ENCODE measurements at regions not wholly inside any gene's neighbourhood (a gene's known extent, or its start where the extent isn't known, plus 50 kb on each side); places are given as distances from the start of the nearest gene placed in this dataset.
"Not testable (repeated sequence)": the region's sequence is repeated elsewhere in the genome, so short reads cannot be mapped to it uniquely, and the experiment has no call there.

DNA sequence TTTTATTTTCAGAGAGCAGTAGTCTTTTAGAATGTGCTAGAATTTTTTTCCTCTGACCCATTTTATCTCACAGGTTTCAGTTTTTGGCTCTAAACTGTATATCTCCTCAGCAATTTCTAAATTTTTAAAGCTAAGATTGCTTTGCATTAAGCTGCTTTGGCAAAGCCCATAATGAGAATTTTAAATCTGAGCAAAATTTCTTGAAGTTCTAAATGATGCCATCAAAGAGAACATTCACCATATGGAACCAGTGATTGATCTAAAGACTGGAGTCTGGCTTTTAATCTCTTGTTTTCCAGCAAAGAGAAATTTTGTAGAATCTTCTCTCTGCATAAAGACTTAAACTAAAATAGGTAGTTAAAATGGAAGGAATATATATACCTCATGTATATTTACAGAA is 313.6 kb downstream of the TBC1D32 start:
- DNase-seq = no peak

DNA sequence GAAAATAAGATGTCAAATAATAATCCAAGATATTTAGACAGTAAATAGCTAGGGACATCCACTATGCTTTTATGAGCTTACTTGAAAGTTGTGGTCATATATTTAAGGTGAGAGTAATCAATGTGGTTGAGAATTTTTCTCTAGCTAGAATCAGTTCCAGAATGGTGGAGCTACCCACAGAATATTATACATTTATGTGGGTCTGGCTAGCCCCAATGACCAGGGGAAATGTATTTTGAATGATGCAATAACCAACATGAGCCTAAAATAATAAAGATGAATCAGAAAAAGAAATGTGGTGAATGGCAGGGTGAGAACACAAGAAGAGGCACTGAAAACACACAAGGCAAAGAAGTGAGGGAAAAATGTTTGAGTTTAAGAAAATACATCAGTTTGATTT is 325.7 kb downstream of the TBC1D32 start:
- DNase-seq = no peak

DNA sequence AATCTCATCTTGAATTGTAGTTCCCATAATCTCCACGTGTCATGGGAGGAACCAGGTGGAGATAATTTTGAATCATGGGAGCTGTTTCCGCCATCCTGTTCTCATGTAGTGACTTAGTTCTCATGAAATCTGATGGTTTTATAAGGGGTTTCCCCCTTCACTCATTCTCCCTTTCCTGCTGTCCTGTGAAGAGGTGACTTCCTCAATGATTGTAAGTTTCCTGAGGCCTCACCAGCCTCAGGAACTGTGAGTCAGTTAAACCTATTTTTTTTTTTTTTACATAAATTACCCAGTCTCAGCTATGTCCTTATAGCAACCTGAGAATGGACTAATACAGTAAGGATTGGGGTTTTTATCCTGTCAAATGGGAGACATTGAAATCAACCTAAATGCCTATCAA is 328.3 kb downstream of the TBC1D32 start:
- no peak for DNase-seq

- DNase-seq = no peak
These were observed 333.9 kb downstream of the TBC1D32 start for GRCh38 chr6:121000381-121000780.

DNA sequence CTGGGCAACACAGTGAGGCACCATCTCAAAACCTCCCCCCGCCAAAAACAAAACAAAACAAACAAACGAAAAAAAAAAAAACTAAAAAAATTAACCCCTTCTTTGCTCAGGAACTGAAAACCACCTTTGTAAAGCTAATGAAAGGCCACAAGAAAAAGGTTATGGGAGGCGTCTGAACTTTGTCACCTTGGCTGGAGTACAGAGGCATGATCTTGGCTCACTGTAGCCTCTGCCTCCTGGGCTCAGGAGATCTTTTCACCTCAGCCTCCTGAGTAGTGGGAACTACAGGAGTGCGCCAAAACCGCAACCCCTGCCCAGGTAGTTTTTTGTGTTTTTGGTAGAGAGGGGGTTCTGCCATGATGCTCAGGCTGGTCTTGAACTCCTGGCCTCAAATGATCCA is 337.9 kb downstream of the TBC1D32 start:
- DNase-seq = no peak

DNA sequence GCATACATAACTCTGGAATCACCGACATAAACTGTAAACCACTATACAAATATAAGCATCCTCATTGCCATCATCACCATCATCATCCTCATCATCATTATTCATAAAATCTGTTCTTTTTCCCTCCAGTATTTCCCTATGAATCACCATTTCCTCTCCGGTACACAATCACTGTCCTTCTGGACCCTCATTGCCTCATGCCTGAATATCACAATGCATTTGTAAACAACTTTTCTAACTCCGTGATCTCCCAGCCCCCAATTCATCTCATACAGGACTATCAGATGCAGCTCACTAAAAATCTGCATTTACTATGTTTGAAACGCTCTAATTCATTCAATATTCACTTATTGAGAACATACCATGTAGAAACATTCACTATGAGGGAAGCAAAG is 339.7 kb downstream of the TBC1D32 start:
- DNase-seq = no peak

GRCh38 chr6:120993929-120994572 is 340.2 kb downstream of the TBC1D32 start:
- no peak for DNase-seq

DNA sequence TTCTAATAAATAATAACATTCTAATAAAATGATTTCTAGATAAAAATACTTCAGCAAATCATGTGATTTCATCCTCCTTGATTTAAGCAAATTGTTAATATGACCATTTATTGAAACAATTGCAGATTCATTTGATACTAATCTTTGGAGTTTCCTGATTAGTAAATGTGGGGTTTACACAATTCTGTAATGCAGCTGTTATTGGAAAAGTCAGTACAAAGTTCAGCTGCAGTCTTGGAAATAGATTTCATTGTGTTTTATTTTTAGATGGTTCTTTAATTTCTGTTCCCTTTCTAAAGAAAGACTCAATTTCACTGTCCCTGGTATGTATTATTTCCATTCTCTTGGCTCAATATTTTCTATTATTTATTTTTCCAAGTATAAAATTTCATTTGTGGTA is 342.0 kb downstream of the TBC1D32 start:
- no peak for DNase-seq

GRCh38 chr6:120990866-120991265 is 343.4 kb downstream of the TBC1D32 start:
- DNase-seq = no peak

- no peak for DNase-seq
These were observed 352.4 kb downstream of the TBC1D32 start for GRCh38 chr6:120981835-120982234.

GRCh38 chr6:120966321-120966720 is 368.0 kb downstream of the TBC1D32 start:
- DNase-seq = no peak

DNA sequence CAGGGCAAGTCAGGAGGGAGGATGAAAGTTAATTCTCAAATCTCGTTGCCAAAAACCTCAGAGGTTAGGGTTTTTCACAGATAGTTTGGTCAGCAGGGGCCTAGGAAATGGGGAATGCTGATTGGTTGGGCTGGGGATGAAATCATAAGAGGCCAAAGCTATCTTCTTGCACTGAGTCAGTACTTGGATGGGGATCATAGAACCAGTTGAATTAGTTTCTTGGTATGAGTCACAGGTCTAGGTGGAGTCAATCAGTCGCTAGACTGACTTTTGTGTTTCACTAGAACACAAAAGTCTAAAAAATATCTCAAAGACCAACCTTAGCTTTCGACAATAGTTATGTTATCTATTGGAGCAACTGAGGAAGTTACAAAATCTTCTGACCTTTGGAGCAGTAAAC is 368.5 kb downstream of the TBC1D32 start:
- no peak for DNase-seq

DNA sequence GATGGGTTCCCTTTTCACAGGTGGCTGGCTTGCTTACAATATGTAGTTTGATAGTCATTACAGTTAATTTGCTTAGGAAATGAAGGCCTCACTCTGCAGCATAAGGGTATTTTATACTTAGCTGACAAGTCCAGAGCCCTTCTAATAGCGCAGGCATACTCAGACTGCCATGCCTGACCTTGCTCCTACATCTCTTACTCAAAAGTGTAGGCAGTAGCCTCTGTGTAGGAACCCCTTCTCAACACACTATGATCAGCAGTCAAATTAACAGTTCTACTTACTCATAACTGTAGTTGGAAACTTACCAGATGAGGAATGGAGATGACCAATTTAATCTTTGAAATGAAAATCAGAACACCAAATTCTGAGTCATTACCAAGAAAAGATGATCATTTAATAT is 373.5 kb downstream of the TBC1D32 start:
- DNase-seq = no peak

- no peak for DNase-seq
These were observed 380.2 kb downstream of the TBC1D32 start for GRCh38 chr6:120954111-120954510.

GRCh38 chr6:120951258-120951657 is 383.0 kb downstream of the TBC1D32 start:
- DNase-seq = no peak

DNA sequence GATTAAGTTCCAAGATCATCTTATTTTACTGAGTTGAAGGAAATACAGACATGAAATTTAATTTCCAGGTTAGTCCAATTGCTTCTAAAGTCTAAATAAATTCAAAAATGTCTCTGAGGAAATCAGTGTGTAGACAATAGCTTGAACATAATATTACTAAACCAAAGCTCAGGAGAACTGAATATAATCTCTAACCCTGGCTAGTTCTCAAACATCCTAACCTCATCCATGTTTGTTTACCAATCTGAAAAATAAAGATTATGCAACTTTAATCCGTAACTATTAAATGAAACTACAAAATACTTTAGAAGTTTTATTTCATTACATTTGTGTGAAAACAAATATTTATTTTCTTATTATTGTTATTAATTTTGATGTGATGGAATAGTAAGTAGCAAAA is 387.2 kb downstream of the TBC1D32 start:
- DNase-seq = no peak

- no peak for DNase-seq
These were observed 388.2 kb downstream of the TBC1D32 start for GRCh38 chr6:120945905-120946594.

DNA sequence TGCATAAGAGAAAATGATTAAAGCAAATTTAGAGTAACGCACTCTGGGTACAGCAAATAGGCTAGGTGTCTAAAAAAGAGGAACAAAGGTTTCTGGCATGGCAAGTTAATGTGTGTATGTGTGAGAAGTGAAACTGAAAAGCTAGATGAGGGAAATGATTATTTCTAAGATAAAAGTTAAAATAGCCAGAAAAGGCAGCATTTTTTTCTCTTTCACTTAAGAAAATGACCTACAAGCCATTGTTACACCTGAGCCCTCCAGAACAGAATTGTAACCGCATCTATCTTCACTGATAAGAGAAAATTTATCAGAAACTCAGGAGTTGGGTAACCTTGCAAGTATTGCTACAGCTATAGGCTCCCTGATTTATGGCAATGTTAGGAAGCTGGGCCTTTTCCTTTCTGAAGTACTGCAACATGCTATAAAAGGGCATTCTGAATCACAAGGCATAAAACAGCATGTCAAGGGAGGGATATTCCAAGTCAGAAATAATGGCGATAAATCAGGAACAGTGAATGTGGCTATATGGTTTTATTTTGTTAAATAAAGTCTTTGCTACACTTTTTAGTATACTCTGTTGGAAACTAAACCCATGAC is 395.3 kb downstream of the TBC1D32 start:
- DNase-seq = no peak

GRCh38 chr6:120938164-120938875 is 396.0 kb downstream of the TBC1D32 start:
- no peak for DNase-seq

GRCh38 chr6:120935908-120936307 is 398.4 kb downstream of the TBC1D32 start:
- no peak for DNase-seq

DNA sequence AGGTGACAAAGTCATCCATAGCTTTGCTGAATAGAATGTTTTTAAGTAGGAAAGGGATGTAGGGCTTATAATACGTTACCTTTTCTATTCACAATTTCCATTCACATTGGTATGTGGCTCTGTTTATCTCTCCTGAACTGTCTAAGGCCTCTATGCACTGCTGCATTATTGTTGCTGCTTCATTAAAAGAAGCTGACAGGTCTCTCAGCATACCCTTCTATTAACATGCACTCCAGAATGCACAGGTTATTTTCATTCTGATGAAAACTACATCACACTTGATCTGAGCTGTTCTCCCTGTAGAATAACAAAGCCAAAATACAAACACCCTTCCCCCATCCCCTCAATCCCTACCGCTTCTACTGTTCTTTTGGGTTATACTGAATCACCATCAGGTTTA is 399.3 kb downstream of the TBC1D32 start:
- no peak for DNase-seq

DNA sequence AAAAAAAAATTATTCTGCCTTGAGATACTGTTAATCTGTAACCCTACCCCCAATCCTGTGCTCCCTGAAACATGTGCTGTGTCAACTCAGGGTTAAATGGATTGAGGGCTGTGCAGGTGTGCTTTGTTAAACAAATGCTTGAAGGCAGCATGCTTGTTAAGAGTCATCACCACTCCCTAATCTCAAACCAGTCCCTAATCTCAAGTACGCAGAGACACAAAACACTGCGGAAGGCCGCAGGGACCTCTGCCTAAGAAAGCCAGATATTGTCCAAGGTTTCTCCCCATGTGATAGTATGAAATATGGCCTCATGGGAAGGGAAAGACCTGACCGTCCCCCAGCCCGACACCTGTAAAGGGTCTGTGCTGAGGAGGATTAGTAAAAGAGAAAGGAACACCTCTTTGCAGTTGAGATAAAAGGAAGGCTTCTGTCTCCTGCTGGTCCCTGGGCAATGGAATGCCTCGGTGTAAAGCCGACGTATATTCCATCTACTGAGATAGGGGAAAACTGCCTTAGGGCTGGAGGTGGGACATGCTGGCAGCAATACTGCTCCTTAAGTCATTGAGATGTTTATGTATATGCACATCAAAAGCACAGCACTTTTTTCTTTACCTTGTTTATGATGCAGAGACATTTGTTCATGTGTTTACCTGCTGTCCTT is 402.6 kb downstream of the TBC1D32 start:
- not testable (repeated sequence) for DNase-seq

DNA sequence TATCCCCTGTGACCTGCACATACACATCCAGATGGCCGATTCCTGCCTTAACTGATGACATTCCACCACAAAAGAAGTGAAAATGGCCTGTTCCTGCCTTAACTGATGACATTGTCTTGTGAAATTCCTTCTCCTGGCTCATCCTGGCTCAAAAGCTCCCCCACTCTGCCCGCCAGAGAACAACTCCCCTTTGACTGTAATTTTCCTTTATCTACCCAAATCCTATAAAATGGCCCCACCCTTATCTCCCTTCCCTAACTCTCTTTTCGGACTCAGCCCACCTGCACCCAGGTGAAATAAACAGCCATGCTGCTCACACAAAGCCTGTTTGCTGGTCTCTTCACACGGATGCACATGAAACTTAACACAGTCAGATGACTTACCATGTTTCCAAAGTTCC is 403.8 kb downstream of the TBC1D32 start:
- DNase-seq = not testable (repeated sequence)
